NOMO-1 (cell line): ENCODE measurements at regions not wholly inside any gene's neighbourhood (a gene's known extent, or its start where the extent isn't known, plus 50 kb on each side); places are given as distances from the start of the nearest gene placed in this dataset.
A peak's percentile ranks its signal among the peaks of the same experiment; 100 is the strongest.

Source experiments
- DNase-seq, 2 experiments: peaks; one replicate each; lab custom pipeline; 2025; ENCODE audit not compliant: unreplicated experiment in 2 of 2; lab: John Stamatoyannopoulos, UW

- DNase-seq = no peak
These were observed 51.1 kb downstream of the HYCC1 start for GRCh38 chr7:22962775-22963350.

- DNase-seq = no peak
These were observed 55.2 kb downstream of the HYCC1 start for GRCh38 chr7:22958742-22959141.

- no peak for DNase-seq
These were observed 59.7 kb downstream of the HYCC1 start for GRCh38 chr7:22954251-22954650.

GRCh38 chr7:22952306-22953015 lies 61.5 kb downstream of the HYCC1 start:
- DNase-seq = no peak

- DNase-seq = no peak
These were observed 64.0 kb downstream of the HYCC1 start for GRCh38 chr7:22949944-22950343.

GRCh38 chr7:22949221-22949620 lies 64.7 kb downstream of the HYCC1 start:
- no peak for DNase-seq

GRCh38 chr7:22948770-22949169 lies 65.2 kb downstream of the HYCC1 start:
- DNase-seq = no peak

GRCh38 chr7:22945584-22945983 lies 68.3 kb downstream of the HYCC1 start:
- DNase-seq = no peak

- DNase-seq = no peak
These were observed 69.4 kb downstream of the HYCC1 start for GRCh38 chr7:22944510-22944909.

- DNase-seq = no peak
These were observed 69.9 kb downstream of the HYCC1 start for GRCh38 chr7:22944022-22944421.

GRCh38 chr7:22942191-22942590 lies 71.7 kb downstream of the HYCC1 start:
- no peak for DNase-seq

GRCh38 chr7:22939842-22940241 lies 74.1 kb downstream of the HYCC1 start:
- no peak for DNase-seq

- DNase-seq = no peak
These were observed 76.0 kb downstream of the HYCC1 start for GRCh38 chr7:22937946-22938345.

- DNase-seq = no peak
These were observed 77.7 kb downstream of the HYCC1 start for GRCh38 chr7:22936246-22936645.

GRCh38 chr7:22935269-22935668 lies 78.7 kb downstream of the HYCC1 start:
- no peak for DNase-seq

GRCh38 chr7:22934473-22935065 lies 79.4 kb downstream of the HYCC1 start:
- DNase-seq = no peak

GRCh38 chr7:22934023-22934422 lies 79.9 kb downstream of the HYCC1 start:
- DNase-seq = no peak

- no peak for DNase-seq
These were observed 81.0 kb downstream of the HYCC1 start for GRCh38 chr7:22932896-22933295.

GRCh38 chr7:22931011-22931410 lies 82.9 kb downstream of the HYCC1 start:
- no peak for DNase-seq

GRCh38 chr7:22922307-22922706 lies 91.6 kb downstream of the HYCC1 start:
- DNase-seq = no peak

- peak in 1 of 2 experiments; percentile 19 for DNase-seq
These were observed 92.4 kb downstream of the HYCC1 start for GRCh38 chr7:22921386-22922086.

GRCh38 chr7:22920672-22921071 lies 93.3 kb downstream of the HYCC1 start:
- no peak for DNase-seq
